ENCODE measurements at regions not wholly inside any gene's neighbourhood (a gene's known extent, or its start where the extent isn't known, plus 50 kb on each side); places are given as distances from the start of the nearest gene placed in this dataset.

DNA sequence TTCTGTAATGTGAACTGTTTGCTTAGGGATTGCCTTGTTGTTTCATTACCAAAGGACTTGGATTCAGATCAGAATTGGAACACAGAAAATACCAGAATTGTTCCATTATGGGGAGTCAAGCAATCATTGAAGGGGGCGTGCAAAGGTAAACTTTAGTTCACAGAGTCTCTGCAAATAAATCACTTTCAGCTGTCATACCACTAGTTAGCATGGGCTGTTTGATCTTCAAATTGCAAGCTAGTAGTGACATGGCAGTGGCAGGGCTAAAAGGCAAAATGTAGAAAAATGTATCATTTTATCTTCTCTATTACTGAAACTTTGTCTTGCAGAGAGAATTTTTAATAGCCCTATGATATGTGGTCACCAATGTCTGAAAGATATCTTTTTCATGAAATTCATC lies 483.2 kb upstream of the NRSN1 start:
- TF ChIP-seq GATA3 (IDR thresholded peaks at IDR 0.05; ENCODE audit: low read depth, low read length) (no peak), GATA2 (IDR thresholded peaks at IDR 0.05; ENCODE audit: low read depth, low read length) (no peak)
